K562 (cell line): ENCODE measurements at regions not wholly inside any gene's neighbourhood (a gene's known extent, or its start where the extent isn't known, plus 50 kb on each side); places are given as distances from the start of the nearest gene placed in this dataset.

Source experiments
- BACH1 ChIP-seq: fragments of 200-800 bp; sonication (Bioruptor generic); IDR thresholded peaks from 2 replicates; pipeline ENCODE4 v1.6.1; 2016; ENCODE audit warnings: missing genetic modification characterization, missing compliant biosample characterization
- E2F4 ChIP-seq: sonication (generic); formaldehyde crosslinking; IDR thresholded peaks from 2 replicates; pipeline ENCODE4 v1.8.0; 2022; ENCODE audit warnings: mild to moderate bottlenecking, low read depth, missing genetic modification reagents
- ELF2 ChIP-seq: fragments of 250-450 bp; sonication (Bioruptor Pico); IDR thresholded peaks from 2 replicates; pipeline ENCODE4 v1.5.0; 2021; ENCODE audit warnings: mild to moderate bottlenecking
- HIVEP1 ChIP-seq: fragments of 250-450 bp; sonication (Bioruptor Pico); IDR thresholded peaks from 2 replicates; pipeline ENCODE4 v1.4.0; 2020; ENCODE audit warnings: mild to moderate bottlenecking
- KLF13 ChIP-seq: fragments of 450-650 bp; IDR thresholded peaks from 2 replicates; pipeline ENCODE4 v1.6.1; 2016; ENCODE audit warnings: missing genetic modification characterization, low read depth, mild to moderate bottlenecking, missing compliant biosample characterization, moderate library complexity, borderline replicate concordance
- MAFK ChIP-seq: IDR thresholded peaks from 2 replicates; pipeline ENCODE4 v1.6.1; 2011; ENCODE audit warnings: low read length, improper control_type of control experiment
- RFX7 ChIP-seq: fragments of 250-450 bp; sonication (Bioruptor Pico); IDR thresholded peaks from 2 replicates; pipeline ENCODE4 v1.5.1; 2021; ENCODE audit warnings: mild to moderate bottlenecking
- SRSF3 ChIP-seq: fragments of 200-400 bp; formaldehyde crosslinking; IDR thresholded peaks from 2 replicates; pipeline ENCODE4 v1.6.1; 2016; ENCODE audit warnings: mild to moderate bottlenecking, low read length, moderate library complexity; ENCODE audit not compliant: insufficient read depth
- TCF7 ChIP-seq: sonication (generic); IDR thresholded peaks from 2 replicates; pipeline ENCODE4 v1.6.1; 2016; ENCODE audit warnings: antibody characterized with exemption, borderline replicate concordance
- XRCC4 ChIP-seq: IDR thresholded peaks from one replicate; pipeline ENCODE4 v1.6.1; 2011; ENCODE audit not compliant: insufficient read depth, insufficient read length; ENCODE audit errors: extremely low read depth
- ZC3H4 ChIP-seq: sonication (generic); formaldehyde crosslinking; IDR thresholded peaks from 2 replicates; pipeline ENCODE4 v1.9.0; 2021; ENCODE audit warnings: missing genetic modification reagents, borderline replicate concordance
- TF ChIP-seq, protein P1 (sequence below): fragments of 250-450 bp; sonication (Bioruptor Pico); IDR thresholded peaks from 2 replicates; pipeline ENCODE4 v1.8.0; 2022; ENCODE audit warnings: moderate library complexity, mild to moderate bottlenecking, inconsistent platforms
- TF ChIP-seq, protein P2 (sequence below), 2 experiments: fragments of 450-650 bp in 1 of 2; IDR thresholded peaks; 2 replicates each; pipeline ENCODE4 v1.6.1; 2011 to 2017; ENCODE audit warnings: low read depth in 2 of 2, antibody characterized with exemption in 1 of 2, borderline replicate concordance in 1 of 2, low read length in 1 of 2, mild to moderate bottlenecking in 1 of 2, mixed read lengths in 1 of 2; ENCODE audit not compliant: control insufficient read depth in 1 of 2

- TF ChIP-seq, protein P1, sequence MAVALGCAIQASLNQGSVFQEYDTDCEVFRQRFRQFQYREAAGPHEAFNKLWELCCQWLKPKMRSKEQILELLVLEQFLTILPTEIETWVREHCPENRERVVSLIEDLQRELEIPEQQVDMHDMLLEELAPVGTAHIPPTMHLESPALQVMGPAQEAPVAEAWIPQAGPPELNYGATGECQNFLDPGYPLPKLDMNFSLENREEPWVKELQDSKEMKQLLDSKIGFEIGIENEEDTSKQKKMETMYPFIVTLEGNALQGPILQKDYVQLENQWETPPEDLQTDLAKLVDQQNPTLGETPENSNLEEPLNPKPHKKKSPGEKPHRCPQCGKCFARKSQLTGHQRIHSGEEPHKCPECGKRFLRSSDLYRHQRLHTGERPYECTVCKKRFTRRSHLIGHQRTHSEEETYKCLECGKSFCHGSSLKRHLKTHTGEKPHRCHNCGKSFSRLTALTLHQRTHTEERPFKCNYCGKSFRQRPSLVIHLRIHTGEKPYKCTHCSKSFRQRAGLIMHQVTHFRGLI (CRISPR knock-in tag), result no peak
- TF ChIP-seq SRSF3, result no peak
- TF ChIP-seq ZC3H4 (CRISPR knock-in tag), result no peak
- TF ChIP-seq RFX7, result no peak
- TF ChIP-seq KLF13 (tag), result no peak
- no peak for TF ChIP-seq HIVEP1
- TF ChIP-seq E2F4, result no peak
- TF ChIP-seq ELF2 (CRISPR knock-in tag), result no peak
- TF ChIP-seq MAFK, result no peak
- TF ChIP-seq, protein P2, sequence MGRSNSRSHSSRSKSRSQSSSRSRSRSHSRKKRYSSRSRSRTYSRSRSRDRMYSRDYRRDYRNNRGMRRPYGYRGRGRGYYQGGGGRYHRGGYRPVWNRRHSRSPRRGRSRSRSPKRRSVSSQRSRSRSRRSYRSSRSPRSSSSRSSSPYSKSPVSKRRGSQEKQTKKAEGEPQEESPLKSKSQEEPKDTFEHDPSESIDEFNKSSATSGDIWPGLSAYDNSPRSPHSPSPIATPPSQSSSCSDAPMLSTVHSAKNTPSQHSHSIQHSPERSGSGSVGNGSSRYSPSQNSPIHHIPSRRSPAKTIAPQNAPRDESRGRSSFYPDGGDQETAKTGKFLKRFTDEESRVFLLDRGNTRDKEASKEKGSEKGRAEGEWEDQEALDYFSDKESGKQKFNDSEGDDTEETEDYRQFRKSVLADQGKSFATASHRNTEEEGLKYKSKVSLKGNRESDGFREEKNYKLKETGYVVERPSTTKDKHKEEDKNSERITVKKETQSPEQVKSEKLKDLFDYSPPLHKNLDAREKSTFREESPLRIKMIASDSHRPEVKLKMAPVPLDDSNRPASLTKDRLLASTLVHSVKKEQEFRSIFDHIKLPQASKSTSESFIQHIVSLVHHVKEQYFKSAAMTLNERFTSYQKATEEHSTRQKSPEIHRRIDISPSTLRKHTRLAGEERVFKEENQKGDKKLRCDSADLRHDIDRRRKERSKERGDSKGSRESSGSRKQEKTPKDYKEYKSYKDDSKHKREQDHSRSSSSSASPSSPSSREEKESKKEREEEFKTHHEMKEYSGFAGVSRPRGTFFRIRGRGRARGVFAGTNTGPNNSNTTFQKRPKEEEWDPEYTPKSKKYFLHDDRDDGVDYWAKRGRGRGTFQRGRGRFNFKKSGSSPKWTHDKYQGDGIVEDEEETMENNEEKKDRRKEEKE (IDR thresholded peaks at IDR 0.05; ENCODE audit: borderline replicate concordance in 1 of 2, control insufficient read depth in 1 of 2, low read depth in 2 of 2, low read length in 1 of 2), result no peak
- no peak for TF ChIP-seq TCF7
- no peak for TF ChIP-seq BACH1 (tag)
- no peak for TF ChIP-seq XRCC4
These were observed 518.1 kb upstream of the NR5A2 start (continued) for GRCh38 chr1:199509456-199509855.
